H1 (cell line): ENCODE measurements at regions not wholly inside any gene's neighbourhood (a gene's known extent, or its start where the extent isn't known, plus 50 kb on each side); places are given as distances from the start of the nearest gene placed in this dataset.

Experiments used
- CTCF ChIA-PET: fragments of 300-600 bp; sonication (Branson Sonifier 250); formaldehyde crosslinking; loops from one replicate; lab custom pipeline; 2021; ENCODE audit not compliant: partially characterized antibody; lab: Charles Lee
- POLR2A ChIA-PET: fragments of 300-600 bp; sonication (Branson Sonifier 250); formaldehyde crosslinking; loops from one replicate; lab custom pipeline; 2021; ENCODE audit warnings: inconsistent platforms; ENCODE audit not compliant: partially characterized antibody; lab: Charles Lee
- DNase-seq, 2 experiments: peaks; one replicate each; pipeline versions ENCODE4 v3.0.0 to v3.0.0-alpha.2; 2010 to 2022; ENCODE audit warnings: low spot score in 2 of 2, low read depth in 1 of 2, mixed read lengths in 1 of 2
- FAIRE-seq: peaks from 2 replicates; lab custom pipeline; 2011; peaks lifted over from hg19 to GRCh38; lab: Jason Lieb, UNC
- H2AFZ ChIP-seq: 2 replicates; pipeline ENCODE4 v1.8.1; 2012; ENCODE audit warnings: low read length, inconsistent platforms
- H2AK5ac ChIP-seq: 2 replicates; pipeline ENCODE4 v1.6.1; 2013; ENCODE audit warnings: low read depth, low read length
- H2BK120ac ChIP-seq: replicated peaks from 2 replicates; pipeline ENCODE3; 2013; ENCODE audit warnings: low read depth, low read length, inconsistent platforms
- H2BK12ac ChIP-seq: 2 replicates; pipeline ENCODE4 v1.6.1; 2013; ENCODE audit warnings: low read depth, low read length
- H2BK15ac ChIP-seq: 2 replicates; pipeline ENCODE4 v1.6.1; 2013; ENCODE audit warnings: low read length
- H2BK20ac ChIP-seq: 2 replicates; pipeline ENCODE4 v1.6.1; 2013; ENCODE audit warnings: low read length
- H2BK5ac ChIP-seq: 2 replicates; pipeline ENCODE4 v1.6.1; 2013; ENCODE audit warnings: low read depth, low read length
- H3K14ac ChIP-seq: 2 replicates; pipeline ENCODE4 v1.6.1; 2013; ENCODE audit warnings: inconsistent platforms; ENCODE audit not compliant: insufficient read length
- H3K18ac ChIP-seq: 2 replicates; pipeline ENCODE4 v1.6.1; 2013; ENCODE audit warnings: low read length; ENCODE audit errors: extremely low read depth
- H3K23ac ChIP-seq: 2 replicates; pipeline ENCODE4 v1.6.1; 2013; ENCODE audit warnings: inconsistent platforms; ENCODE audit not compliant: insufficient read length
- H3K23me2 ChIP-seq: 2 replicates; pipeline ENCODE4 v1.6.1; 2013; ENCODE audit warnings: low read depth, low read length
- H3K27ac ChIP-seq: 2 replicates; pipeline ENCODE4 v1.6.1; 2011; ENCODE audit warnings: low read depth, low read length, inconsistent platforms
- H3K27me3 ChIP-seq, 4 experiments: replicated peaks in 1 of 4; 1 replicate in 1 of 4; 2 replicates in 3 of 4; pipeline versions ENCODE4 v1.6.1 to v1.8.1; 2011 to 2013; ENCODE audit warnings: low read length in 3 of 4, mild to moderate bottlenecking in 3 of 4, inconsistent platforms in 2 of 4, mixed read lengths in 2 of 4, moderate library complexity in 1 of 4; ENCODE audit not compliant: control insufficient read depth in 3 of 4, insufficient read depth in 3 of 4; ENCODE audit errors: extremely low read depth in 1 of 4
- H3K36me3 ChIP-seq, 4 experiments: 2 replicates each; pipeline versions ENCODE4 v1.6.1 to v1.8.1; 2011 to 2013; ENCODE audit warnings: mild to moderate bottlenecking in 4 of 4, low read length in 3 of 4, moderate library complexity in 2 of 4, control low read depth in 1 of 4, inconsistent platforms in 1 of 4; ENCODE audit not compliant: insufficient read depth in 4 of 4, control insufficient read depth in 2 of 4
- H3K4ac ChIP-seq: replicated peaks from 2 replicates; pipeline ENCODE3; 2013; ENCODE audit warnings: low read length, low read depth, mixed read lengths, inconsistent platforms; ENCODE audit not compliant: insufficient read length
- H3K4me1 ChIP-seq, 4 experiments: replicated peaks in 1 of 4; 1 replicate in 1 of 4; 2 replicates in 3 of 4; pipeline versions ENCODE4 v1.6.1 to v1.8.1; 2011 to 2013; ENCODE audit warnings: low read length in 3 of 4, inconsistent platforms in 2 of 4, mixed read lengths in 1 of 4; ENCODE audit not compliant: insufficient read depth in 4 of 4, control insufficient read depth in 3 of 4
- H3K4me2 ChIP-seq, 2 experiments: 2 replicates each; pipeline versions ENCODE4 v1.6.1 to v1.8.1; 2011 to 2013; ENCODE audit warnings: low read depth in 2 of 2, low read length in 2 of 2, control low read depth in 1 of 2, inconsistent platforms in 1 of 2, mild to moderate bottlenecking in 1 of 2; ENCODE audit not compliant: insufficient read depth in 1 of 2
- H3K4me3 ChIP-seq, 4 experiments: fragments of 200-600, 300-600 bp in 1 of 4; sonication (generic), shearing (Covaris generic), sonication (Bioruptor Twin) in 1 of 4; 2 replicates each; pipeline versions ENCODE4 v1.5.1 to v1.8.1; 2011 to 2016; ENCODE audit warnings: low read length in 4 of 4, low read depth in 3 of 4, control low read depth in 2 of 4, inconsistent platforms in 2 of 4, mild to moderate bottlenecking in 2 of 4, mixed read lengths in 1 of 4, moderate library complexity in 1 of 4; ENCODE audit not compliant: insufficient read depth in 2 of 4; ENCODE audit errors: extremely low read depth in 1 of 4
- H3K56ac ChIP-seq: replicated peaks from 2 replicates; pipeline ENCODE3; 2013; ENCODE audit warnings: low read depth, mild to moderate bottlenecking, mixed read lengths, low read length, inconsistent platforms; ENCODE audit not compliant: insufficient read length
- H3K79me1 ChIP-seq: 2 replicates; pipeline ENCODE4 v1.6.1; 2013; ENCODE audit warnings: low read depth, low read length, control low read depth
- H3K79me2 ChIP-seq, 2 experiments: 2 replicates each; pipeline versions ENCODE4 v1.6.1 to v1.8.1; 2012 to 2013; ENCODE audit warnings: low read length in 2 of 2, mild to moderate bottlenecking in 2 of 2, inconsistent platforms in 1 of 2; ENCODE audit not compliant: insufficient read depth in 2 of 2, control insufficient read depth in 1 of 2
- H3K9ac ChIP-seq, 4 experiments: replicated peaks in 1 of 4; 1 replicate in 1 of 4; 2 replicates in 3 of 4; pipeline versions ENCODE4 v1.6.1 to v1.8.1; 2011 to 2013; ENCODE audit warnings: low read depth in 3 of 4, low read length in 3 of 4, control low read depth in 2 of 4, mild to moderate bottlenecking in 2 of 4, moderate library complexity in 2 of 4, inconsistent platforms in 1 of 4; ENCODE audit errors: extremely low read depth in 1 of 4
- H3K9me3 ChIP-seq, 2 experiments: 2 replicates each; pipeline versions ENCODE4 v1.6.1 to v1.8.1; 2012 to 2013; ENCODE audit warnings: mild to moderate bottlenecking in 2 of 2, moderate library complexity in 2 of 2, control low read depth in 1 of 2, inconsistent platforms in 1 of 2, low read depth in 1 of 2, low read length in 1 of 2, mixed read lengths in 1 of 2; ENCODE audit not compliant: insufficient read depth in 2 of 2
- H4K20me1 ChIP-seq, 2 experiments: replicated peaks in 1 of 2; 2 replicates each; pipeline versions ENCODE3 to v1.8.1; 2011 to 2013; ENCODE audit warnings: inconsistent platforms in 2 of 2, low read length in 2 of 2, mild to moderate bottlenecking in 1 of 2; ENCODE audit not compliant: insufficient read depth in 2 of 2, control insufficient read depth in 1 of 2
- H4K5ac ChIP-seq: 2 replicates; pipeline ENCODE4 v1.6.1; 2013; ENCODE audit warnings: low read length, low read depth, mixed read lengths, inconsistent platforms; ENCODE audit not compliant: insufficient read length
- H4K8ac ChIP-seq: 2 replicates; pipeline ENCODE4 v1.8.0; 2013; ENCODE audit warnings: mild to moderate bottlenecking, moderate library complexity, low read length, inconsistent platforms; ENCODE audit not compliant: insufficient read depth; ENCODE audit errors: extremely low read depth
- H4K91ac ChIP-seq: replicated peaks from 2 replicates; pipeline ENCODE3; 2013; ENCODE audit warnings: low read length, mixed read lengths, inconsistent platforms; ENCODE audit not compliant: insufficient read length
- BACH1 ChIP-seq: IDR thresholded peaks from 2 replicates; pipeline ENCODE4 v1.6.1; 2012; ENCODE audit warnings: low read length, improper control_type of control experiment
- BCL11A ChIP-seq, 2 experiments: IDR thresholded peaks; one replicate each; pipeline ENCODE4 v1.6.1; 2011; ENCODE audit warnings: low read depth in 2 of 2, low read length in 2 of 2, mild to moderate bottlenecking in 2 of 2
- CHD1 ChIP-seq: IDR thresholded peaks from 2 replicates; pipeline ENCODE4 v1.6.1; 2012; ENCODE audit warnings: low read depth, low read length, improper control_type of control experiment
- RAD21 ChIP-seq, 2 experiments: IDR thresholded peaks in 1 of 2; conservative IDR thresholded peaks in 1 of 2; 2 replicates each; pipeline ENCODE4 v1.6.1; 2011; ENCODE audit warnings: low read depth in 2 of 2, low read length in 2 of 2, improper control_type of control experiment in 1 of 2, inconsistent platforms in 1 of 2, mild to moderate bottlenecking in 1 of 2, moderate library complexity in 1 of 2
- SUZ12 ChIP-seq: fragments of 200-600 bp; sonication (generic); IDR thresholded peaks from 2 replicates; pipeline ENCODE4 v1.6.1; 2012; ENCODE audit warnings: mild to moderate bottlenecking, inconsistent platforms, low read length, moderate library complexity, mixed read lengths
- WGBS, 2 experiments: shearing (Covaris generic) in 1 of 2; methylation state at CpG; one replicate each; pipeline versions ENCODE4 v1.1.6 to v1.1.7; 2013 to 2015; ENCODE audit warnings: low lambda C conversion rate in 2 of 2, mixed read lengths in 2 of 2, inconsistent platforms in 1 of 2, low coverage in 1 of 2, missing lambda C conversion rate in 1 of 2; ENCODE audit not compliant: insufficient replicate concordance in 2 of 2, insufficient coverage in 1 of 2, insufficient read length in 1 of 2; ENCODE audit errors: extremely low coverage in 1 of 2, missing lambda C conversion rate in 1 of 2; 5-methylcytosine and 5-hydroxymethylcytosine counted together
- TF ChIP-seq, protein P1 (sequence below), 3 experiments: IDR thresholded peaks; 1 replicate in 2 of 3; 2 replicates in 1 of 3; pipeline versions ENCODE4 v1.5.1 to v1.6.1; 2011; ENCODE audit warnings: low read length in 3 of 3, mild to moderate bottlenecking in 3 of 3, inconsistent platforms in 2 of 3, low read depth in 1 of 3, moderate library complexity in 1 of 3; ENCODE audit not compliant: insufficient read depth in 1 of 3; ENCODE audit errors: control extremely low read depth in 1 of 3

DNA sequence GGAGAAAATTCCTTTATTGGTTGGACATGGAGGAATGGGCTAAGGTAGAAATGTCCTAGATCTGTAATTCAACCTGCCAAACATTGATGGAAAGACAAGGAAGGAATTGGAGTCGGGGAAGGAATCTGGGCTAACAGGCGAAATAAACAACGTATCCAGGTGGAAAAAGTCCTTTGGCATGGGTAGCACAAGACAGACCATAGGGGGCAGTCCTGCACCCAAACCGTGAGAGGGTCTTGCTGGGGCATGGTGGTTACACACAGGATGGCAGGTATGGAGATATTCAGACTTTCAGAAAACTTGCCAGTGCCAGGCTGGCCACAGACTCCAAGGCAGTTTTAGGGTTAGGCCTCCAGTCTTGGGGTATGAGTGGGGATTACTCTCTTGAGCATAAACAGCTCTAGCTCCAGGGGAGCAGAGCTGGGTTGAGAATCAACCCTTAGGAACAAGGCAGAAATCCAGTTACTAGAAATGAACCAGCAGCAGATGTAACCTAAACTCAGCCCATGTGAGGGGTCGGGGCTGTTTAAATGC lies 188.6 kb upstream of the GDF10 start:
- no peak overlapping the region for H3K4me2 ChIP-seq
- H3K4me1 ChIP-seq = no peaks in the 10 kb centered on the region
- ChIA-PET CTCF (interaction anchor here (0.9 to 1.7 kb wide), 5 partner anchors 16 to 195 kb away, joined by 3 to 5 read pairs (median 3); no protein-coding TSS in a partner anchor), POLR2A (no interaction called here)
- no peak overlapping the region for H4K5ac ChIP-seq
- H2BK5ac ChIP-seq = no peak overlapping the region
- no peak overlapping the region for H3K56ac ChIP-seq
- H3K9ac ChIP-seq = no peak overlapping the region
- H3K79me2 ChIP-seq = no peaks in the 10 kb centered on the region; a peak in 1 of 4 replicates
- no peak overlapping the region for H2AFZ ChIP-seq
- H3K14ac ChIP-seq = no peak overlapping the region
- H2BK20ac ChIP-seq = no peak overlapping the region
- TF ChIP-seq SUZ12 (no peak), CHD1 (no peak), BCL11A (IDR thresholded peaks at IDR 0.05; ENCODE audit: low read depth in 2 of 2, low read length in 2 of 2) (no peak), RAD21 (IDR thresholded peaks at IDR 0.05 in 1 of 2, conservative IDR thresholded peaks at IDR 0.05 in 1 of 2; ENCODE audit: low read depth in 2 of 2, low read length in 2 of 2) (peak; percentile 54 to 64), BACH1 (no peak)
- TF ChIP-seq, protein P1, sequence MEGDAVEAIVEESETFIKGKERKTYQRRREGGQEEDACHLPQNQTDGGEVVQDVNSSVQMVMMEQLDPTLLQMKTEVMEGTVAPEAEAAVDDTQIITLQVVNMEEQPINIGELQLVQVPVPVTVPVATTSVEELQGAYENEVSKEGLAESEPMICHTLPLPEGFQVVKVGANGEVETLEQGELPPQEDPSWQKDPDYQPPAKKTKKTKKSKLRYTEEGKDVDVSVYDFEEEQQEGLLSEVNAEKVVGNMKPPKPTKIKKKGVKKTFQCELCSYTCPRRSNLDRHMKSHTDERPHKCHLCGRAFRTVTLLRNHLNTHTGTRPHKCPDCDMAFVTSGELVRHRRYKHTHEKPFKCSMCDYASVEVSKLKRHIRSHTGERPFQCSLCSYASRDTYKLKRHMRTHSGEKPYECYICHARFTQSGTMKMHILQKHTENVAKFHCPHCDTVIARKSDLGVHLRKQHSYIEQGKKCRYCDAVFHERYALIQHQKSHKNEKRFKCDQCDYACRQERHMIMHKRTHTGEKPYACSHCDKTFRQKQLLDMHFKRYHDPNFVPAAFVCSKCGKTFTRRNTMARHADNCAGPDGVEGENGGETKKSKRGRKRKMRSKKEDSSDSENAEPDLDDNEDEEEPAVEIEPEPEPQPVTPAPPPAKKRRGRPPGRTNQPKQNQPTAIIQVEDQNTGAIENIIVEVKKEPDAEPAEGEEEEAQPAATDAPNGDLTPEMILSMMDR (IDR thresholded peaks at IDR 0.05; ENCODE audit: control extremely low read depth in 1 of 3, insufficient read depth in 1 of 3, low read depth in 1 of 3, low read length in 3 of 3) = peak; percentile 66 to 71 (median 67)
- H3K4ac ChIP-seq = no peak overlapping the region
- no peak overlapping the region for H2AK5ac ChIP-seq
- no peak overlapping the region for H3K18ac ChIP-seq
- peak in 1 of 2 experiments; percentile 48 for DNase-seq
- H2BK12ac ChIP-seq = no peak overlapping the region; the same call in 1 of the 2 replicates
- H3K23ac ChIP-seq = no peak overlapping the region
- WGBS, 2 experiments = 76% methylated on average over 5 of the region's 5 CpGs; no CpG with 5 or more reads in 1 of the 2 experiments
- H4K8ac ChIP-seq = no peak overlapping the region
- no peak overlapping the region for H2BK15ac ChIP-seq
- no peak overlapping the region for H4K91ac ChIP-seq
- H3K4me3 ChIP-seq = no peak overlapping the region
- no peaks in the 10 kb centered on the region for H4K20me1 ChIP-seq
- H3K27ac ChIP-seq = no peak overlapping the region
- H3K79me1 ChIP-seq = no peaks in the 10 kb centered on the region
- H3K23me2 ChIP-seq = no peaks in the 10 kb centered on the region
- H2BK120ac ChIP-seq = no peak overlapping the region
- no peaks in the 10 kb centered on the region for H3K27me3 ChIP-seq
- H3K36me3 ChIP-seq = no peaks in the 10 kb centered on the region
- H3K9me3 ChIP-seq = no peaks in the 10 kb centered on the region
- no peak for FAIRE-seq
